ENCODE measurements at regions not wholly inside any gene's neighbourhood (a gene's known extent, or its start where the extent isn't known, plus 50 kb on each side); places are given as distances from the start of the nearest gene placed in this dataset.

DNA sequence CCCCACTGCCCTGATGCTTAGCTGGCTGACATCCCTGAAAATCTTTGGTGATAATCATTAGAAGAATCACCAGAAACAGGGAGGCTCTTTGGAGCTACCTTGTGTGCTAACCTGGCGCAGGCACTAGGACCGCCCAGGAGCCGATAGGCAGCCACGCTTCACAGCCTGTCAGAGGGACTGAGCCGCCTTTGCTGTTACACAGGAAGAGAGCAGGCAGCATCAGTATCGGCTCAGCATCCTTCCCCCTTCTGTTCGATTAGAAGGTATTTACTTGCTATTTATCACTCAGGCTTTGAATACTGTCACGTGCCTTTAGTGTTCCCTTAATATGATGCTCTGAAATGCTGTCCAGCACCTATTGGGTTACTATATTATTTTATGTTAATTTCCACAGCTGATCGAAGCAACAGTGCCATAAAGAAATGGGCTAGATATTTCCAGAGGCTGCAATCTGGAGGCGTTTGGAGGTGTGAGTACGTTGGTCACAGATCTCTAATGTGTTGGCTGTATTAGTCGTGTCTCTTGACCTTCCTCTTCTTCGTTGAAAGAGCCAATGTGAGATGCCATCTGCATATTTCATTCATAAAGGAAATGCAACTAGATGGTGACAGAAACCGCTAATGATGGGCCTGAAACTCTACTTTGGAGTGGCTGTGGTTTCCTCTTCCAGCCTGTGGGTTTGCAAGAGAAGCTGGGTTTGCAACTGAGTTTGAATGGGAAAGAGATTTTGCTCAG is 110.4 kb upstream of the RAB27B start:
- no peak overlapping the region for H3K27ac ChIP-seq (ENCODE audit: extremely low read depth, low read depth, low read length)
- POLR2A ChIA-PET, result no interaction called here
- no peaks in the 10 kb centered on the region for H3K36me3 ChIP-seq (ENCODE audit: control insufficient read depth in 2 of 2, insufficient read depth in 1 of 2, low read length in 2 of 2)
- no peak overlapping the region for H3K4me3 ChIP-seq (ENCODE audit: low read depth, low read length)
- H3K4me1 ChIP-seq (ENCODE audit: control insufficient read depth, insufficient read depth, low read length), result no peaks in the 10 kb centered on the region; the same call in 1 of the 2 replicates
- CTCF ChIA-PET, result no interaction called here
- TF ChIP-seq, protein P1, sequence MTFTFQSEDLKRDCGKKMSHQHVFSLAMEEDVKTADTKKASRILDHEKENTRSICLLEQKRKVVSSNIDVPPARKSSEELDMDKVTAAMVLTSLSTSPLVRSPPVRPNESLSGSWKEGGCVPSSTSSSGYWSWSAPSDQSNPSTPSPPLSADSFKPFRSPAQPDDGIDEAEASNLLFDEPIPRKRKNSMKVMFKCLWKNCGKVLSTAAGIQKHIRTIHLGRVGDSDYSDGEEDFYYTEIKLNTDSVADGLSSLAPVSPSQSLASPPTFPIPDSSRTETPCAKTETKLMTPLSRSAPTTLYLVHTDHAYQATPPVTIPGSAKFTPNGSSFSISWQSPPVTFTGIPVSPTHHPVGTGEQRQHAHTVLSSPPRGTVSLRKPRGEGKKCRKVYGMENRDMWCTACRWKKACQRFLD (tag by site-specific recombination; IDR thresholded peaks at IDR 0.05), result no peak
- TF ChIP-seq OVOL3 (tag by site-specific recombination; IDR thresholded peaks at IDR 0.05) (no peak), ZNF138 (tag by site-specific recombination; IDR thresholded peaks at IDR 0.05; ENCODE audit: borderline replicate concordance) (no peak), SP7 (tag by site-specific recombination; IDR thresholded peaks at IDR 0.05) (no peak), GLIS1 (tag by site-specific recombination; IDR thresholded peaks at IDR 0.05) (no peak), ZNF510 (tag by site-specific recombination; IDR thresholded peaks at IDR 0.05; ENCODE audit: insufficient replicate concordance) (no peak), ZNF133 (tag by site-specific recombination; IDR thresholded peaks at IDR 0.05) (no peak), ZNF114 (tag by site-specific recombination; IDR thresholded peaks at IDR 0.05) (no peak), ZNF530 (tag by site-specific recombination; IDR thresholded peaks at IDR 0.05; ENCODE audit: low read depth) (no peak), ZNF24 (tag by site-specific recombination; IDR thresholded peaks at IDR 0.05) (no peak), ZNF791 (tag by site-specific recombination; IDR thresholded peaks at IDR 0.05) (no peak), YY1 (tag by site-specific recombination; IDR thresholded peaks at IDR 0.05) (no peak)
- no peaks in the 10 kb centered on the region for H3K9me3 ChIP-seq (ENCODE audit: control insufficient read depth, insufficient read depth, low read depth, low read length)

DNA sequence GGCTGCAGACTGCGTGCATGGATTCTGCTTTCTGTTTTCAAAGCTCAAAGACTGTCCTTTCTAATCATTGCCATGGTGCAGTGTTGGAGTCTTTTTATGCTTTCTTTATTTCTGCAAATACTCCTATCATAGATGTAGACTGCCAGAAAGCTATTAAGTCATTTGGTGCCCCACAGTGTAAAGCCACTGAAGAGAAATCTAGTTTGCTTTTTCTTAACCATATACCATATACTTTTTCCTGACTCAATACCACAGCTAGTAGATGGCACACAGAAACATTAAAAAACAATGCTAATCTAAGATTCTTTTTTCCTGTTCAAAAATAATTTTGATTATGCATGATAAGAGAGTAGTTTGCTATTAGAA is 109.9 kb upstream of the RAB27B start:
- POLR2A ChIA-PET, result no interaction called here
- no peaks in the 10 kb centered on the region for H3K9me3 ChIP-seq (ENCODE audit: control insufficient read depth, insufficient read depth, low read depth, low read length)
- H3K4me3 ChIP-seq (ENCODE audit: low read depth, low read length), result no peak overlapping the region
- TF ChIP-seq SETDB1 (IDR thresholded peaks at IDR 0.05; ENCODE audit: insufficient read length, low read length) (no peak), ZBTB7A (tag by site-specific recombination; IDR thresholded peaks at IDR 0.05; ENCODE audit: low read depth) (no peak), CTCF (tag by site-specific recombination; IDR thresholded peaks at IDR 0.05) (no peak), ZNF10 (tag by site-specific recombination; IDR thresholded peaks at IDR 0.05) (no peak), ZNF394 (tag by site-specific recombination; IDR thresholded peaks at IDR 0.05; ENCODE audit: borderline replicate concordance) (no peak), ZNF138 (tag by site-specific recombination; IDR thresholded peaks at IDR 0.05; ENCODE audit: borderline replicate concordance) (no peak), ZNF768 (tag by site-specific recombination; IDR thresholded peaks at IDR 0.05) (no peak), ZIC2 (tag by site-specific recombination; IDR thresholded peaks at IDR 0.05) (no peak), ZNF416 (tag by site-specific recombination; IDR thresholded peaks at IDR 0.05) (no peak), PBX3 (CRISPR knock-in tag; IDR thresholded peaks at IDR 0.05) (no peak), ZNF518A (tag by site-specific recombination; conservative IDR thresholded peaks at IDR 0.05; ENCODE audit: low read depth) (no peak)
- TF ChIP-seq, protein P1 (tag by site-specific recombination; IDR thresholded peaks at IDR 0.05), result no peak
- no peak overlapping the region for H3K27ac ChIP-seq (ENCODE audit: extremely low read depth, low read depth, low read length)
- no peaks in the 10 kb centered on the region for H3K36me3 ChIP-seq (ENCODE audit: control insufficient read depth in 2 of 2, insufficient read depth in 1 of 2, low read length in 2 of 2)
- CTCF ChIA-PET, result no interaction called here
- H3K4me1 ChIP-seq (ENCODE audit: control insufficient read depth, insufficient read depth, low read length), result no peaks in the 10 kb centered on the region; the same call in 1 of the 2 replicates
